CD4-positive, alpha-beta T cell (primary cell): ENCODE measurements at regions not wholly inside any gene's neighbourhood (a gene's known extent, or its start where the extent isn't known, plus 50 kb on each side); places are given as distances from the start of the nearest gene placed in this dataset.

Experiments used
- ATAC-seq: fragments of 200-7000 bp; cut with Tn5 transposase; one replicate; pipeline ENCODE4 v1.10.0; 2022; ENCODE audit warnings: mild to moderate bottlenecking; ENCODE audit not compliant: poor library complexity
- CTCF ChIA-PET: fragments of 350-600 bp; sonication (Branson Sonifier 250); formaldehyde crosslinking; loops from one replicate; lab custom pipeline; 2021; ENCODE audit warnings: antibody characterized with exemption, inconsistent platforms; lab: Charles Lee
- POLR2A ChIA-PET: fragments of 350-600 bp; sonication (Branson Sonifier 250); formaldehyde crosslinking; loops from one replicate; lab custom pipeline; 2021; ENCODE audit warnings: antibody characterized with exemption, inconsistent platforms; lab: Charles Lee
- DNase-seq, 14 experiments: peaks; one replicate each; pipeline ENCODE4 v3.0.0-alpha.2; 2013 to 2020; ENCODE audit warnings: mixed read lengths in 2 of 14
- H3K27ac ChIP-seq, 2 donors: one replicate each; pipeline versions ENCODE4 v1.5.1 to v1.7.0; 2013; ENCODE audit warnings: low read length in 2 of 2, low read depth in 1 of 2, mild to moderate bottlenecking in 1 of 2
- H3K27me3 ChIP-seq, 2 experiments: 1 replicate in 1 of 2; 2 replicates in 1 of 2; pipeline versions ENCODE4 v1.6.1 to v1.7.0; 2013; ENCODE audit warnings: low read length in 2 of 2, control low read depth in 1 of 2, mild to moderate bottlenecking in 1 of 2, moderate library complexity in 1 of 2; ENCODE audit not compliant: insufficient read depth in 2 of 2, control insufficient read depth in 1 of 2
- H3K36me3 ChIP-seq: one replicate; pipeline ENCODE4 v1.6.1; 2013; ENCODE audit warnings: low read length, control low read depth; ENCODE audit not compliant: insufficient read depth
- H3K4me1 ChIP-seq: one replicate; pipeline ENCODE4 v1.6.1; 2013; ENCODE audit warnings: low read length, control low read depth; ENCODE audit not compliant: insufficient read depth
- H3K4me3 ChIP-seq: one replicate; pipeline ENCODE4 v1.5.1; 2013; ENCODE audit warnings: mild to moderate bottlenecking, low read length, moderate library complexity
- H3K9me3 ChIP-seq, 2 experiments: 1 replicate in 1 of 2; 2 replicates in 1 of 2; pipeline versions ENCODE4 v1.6.1 to v1.7.0; 2013; ENCODE audit warnings: low read length in 2 of 2, mild to moderate bottlenecking in 2 of 2, control low read depth in 1 of 2, moderate library complexity in 1 of 2; ENCODE audit not compliant: control insufficient read depth in 1 of 2, insufficient read depth in 1 of 2
- H3K27ac Mint-ChIP-seq: one replicate; pipeline ENCODE4 v1.8.0; 2020; ENCODE audit warnings: mixed read lengths
- H3K27me3 Mint-ChIP-seq: one replicate; pipeline ENCODE4 v1.8.0; 2021; ENCODE audit warnings: mixed read lengths
- H3K36me3 Mint-ChIP-seq: one replicate; pipeline ENCODE4 v1.8.0; 2021; ENCODE audit warnings: low read depth, mixed read lengths
- H3K4me1 Mint-ChIP-seq: one replicate; pipeline ENCODE4 v1.8.0; 2021; ENCODE audit warnings: low read depth, mixed read lengths
- H3K4me3 Mint-ChIP-seq: one replicate; pipeline ENCODE4 v1.8.0; 2020; ENCODE audit warnings: mild to moderate bottlenecking, mixed read lengths
- H3K9me3 Mint-ChIP-seq: one replicate; pipeline ENCODE4 v1.8.0; 2020; ENCODE audit warnings: mixed read lengths
- intact Hi-C, 2 experiments: fragments of 100-400 bp; cut with DNase I in 1 of 2; cut with micrococcal nuclease in 1 of 2; formaldehyde crosslinking; loops; one replicate each; pipeline versions ENCODE4 v1.15.1 to v1.9.0; 2023 to 2025; cut with DNase I, micrococcal nuclease
- TF ChIP-seq, protein P1 (sequence below): fragments of 200-600 bp; IDR thresholded peaks from one replicate; pipeline ENCODE4 v1.8.0; 2022; ENCODE audit warnings: antibody characterized with exemption, mild to moderate bottlenecking

DNA sequence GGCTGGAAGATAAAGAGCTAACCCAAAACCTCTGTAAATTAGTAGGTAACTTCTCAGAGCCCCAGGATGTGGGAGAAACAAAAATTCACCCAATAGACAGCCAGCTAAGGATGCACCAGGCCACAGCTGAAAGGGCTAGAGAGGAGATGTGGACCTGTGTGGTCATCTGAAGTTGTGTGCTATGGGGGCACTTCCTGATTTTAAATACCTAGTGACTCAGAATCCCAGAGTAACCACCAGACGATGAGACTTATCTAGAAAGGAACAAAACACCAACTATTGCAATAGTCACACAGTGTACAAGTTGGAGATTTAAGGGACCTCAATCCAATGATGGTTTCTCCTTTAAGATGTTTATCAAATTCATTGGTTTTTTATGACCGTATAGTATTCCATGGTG is 408.3 kb upstream of the ANKRD30A start:
- Histone ChIP-seq H3K36me3 (no peaks in the 10 kb centered on the region), H3K4me1 (no peaks in the 10 kb centered on the region), H3K4me3 (no peak overlapping the region), H3K27me3 (no peaks in the 10 kb centered on the region), H3K27ac (no peak overlapping the region), H3K9me3 (peaks cover 0 to 16% of the 10 kb centered on the region in 2 experiments)
- no peak overlapping the region for H3K27ac Mint-ChIP-seq
- no peaks in the 10 kb centered on the region for H3K4me1 Mint-ChIP-seq
- H3K9me3 Mint-ChIP-seq, result peaks cover 8% of the 10 kb centered on the region
- ChIA-PET CTCF (no interaction called here), POLR2A (no interaction called here)
- no peak overlapping the region for H3K4me3 Mint-ChIP-seq
- ATAC-seq, result no peak
- TF ChIP-seq, protein P1, sequence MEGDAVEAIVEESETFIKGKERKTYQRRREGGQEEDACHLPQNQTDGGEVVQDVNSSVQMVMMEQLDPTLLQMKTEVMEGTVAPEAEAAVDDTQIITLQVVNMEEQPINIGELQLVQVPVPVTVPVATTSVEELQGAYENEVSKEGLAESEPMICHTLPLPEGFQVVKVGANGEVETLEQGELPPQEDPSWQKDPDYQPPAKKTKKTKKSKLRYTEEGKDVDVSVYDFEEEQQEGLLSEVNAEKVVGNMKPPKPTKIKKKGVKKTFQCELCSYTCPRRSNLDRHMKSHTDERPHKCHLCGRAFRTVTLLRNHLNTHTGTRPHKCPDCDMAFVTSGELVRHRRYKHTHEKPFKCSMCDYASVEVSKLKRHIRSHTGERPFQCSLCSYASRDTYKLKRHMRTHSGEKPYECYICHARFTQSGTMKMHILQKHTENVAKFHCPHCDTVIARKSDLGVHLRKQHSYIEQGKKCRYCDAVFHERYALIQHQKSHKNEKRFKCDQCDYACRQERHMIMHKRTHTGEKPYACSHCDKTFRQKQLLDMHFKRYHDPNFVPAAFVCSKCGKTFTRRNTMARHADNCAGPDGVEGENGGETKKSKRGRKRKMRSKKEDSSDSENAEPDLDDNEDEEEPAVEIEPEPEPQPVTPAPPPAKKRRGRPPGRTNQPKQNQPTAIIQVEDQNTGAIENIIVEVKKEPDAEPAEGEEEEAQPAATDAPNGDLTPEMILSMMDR, result no peak
- H3K27me3 Mint-ChIP-seq, result no peaks in the 10 kb centered on the region
- intact Hi-C loops, result no loop called here
- DNase-seq, result no peak
- no peaks in the 10 kb centered on the region for H3K36me3 Mint-ChIP-seq

GRCh38 chr10:36716291-36716690 is 409.1 kb upstream of the ANKRD30A start:
- CTCF ChIA-PET, result no interaction called here
- POLR2A ChIA-PET, result no interaction called here

DNA sequence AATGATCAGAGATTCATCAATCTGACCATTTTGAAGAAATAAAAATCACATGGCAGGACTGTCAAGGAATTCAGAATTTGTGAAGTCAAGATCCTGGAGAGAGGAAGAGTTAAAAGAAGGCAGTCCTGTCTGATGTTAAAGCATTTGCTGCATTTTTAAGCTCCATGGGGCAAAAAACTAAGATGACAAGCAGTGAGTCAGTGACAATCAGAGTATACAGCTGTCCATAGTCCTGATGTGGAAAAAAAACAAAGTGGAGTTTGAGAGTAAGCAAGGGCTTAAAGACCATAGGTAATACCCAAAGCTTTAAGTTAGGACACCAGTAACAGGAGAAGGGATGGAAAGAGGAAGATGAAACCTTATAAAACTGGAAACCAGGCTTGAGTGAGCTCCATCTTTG is 412.7 kb upstream of the ANKRD30A start:
- H3K36me3 Mint-ChIP-seq, result no peaks in the 10 kb centered on the region
- ATAC-seq (no peak), DNase-seq (no peak)
- TF ChIP-seq, protein P1, result no peak
- no peak overlapping the region for H3K4me3 Mint-ChIP-seq
- no peaks in the 10 kb centered on the region for H3K4me1 ChIP-seq
- intact Hi-C loops, result no loop called here
- CTCF ChIA-PET, result no interaction called here
- no peaks in the 10 kb centered on the region for H3K27me3 Mint-ChIP-seq
- H3K27ac ChIP-seq, result no peak overlapping the region
- H3K36me3 ChIP-seq, result no peaks in the 10 kb centered on the region
- no peaks in the 10 kb centered on the region for H3K9me3 Mint-ChIP-seq
- H3K9me3 ChIP-seq, result peaks cover 0 to 11% of the 10 kb centered on the region in 2 experiments
- H3K4me1 Mint-ChIP-seq, result no peaks in the 10 kb centered on the region
- no peaks in the 10 kb centered on the region for H3K27me3 ChIP-seq
- H3K27ac Mint-ChIP-seq, result no peak overlapping the region
- POLR2A ChIA-PET, result no interaction called here
- H3K4me3 ChIP-seq, result no peak overlapping the region

More at GRCh38 chr10:36716291-36716690, 409.1 kb upstream of the ANKRD30A start:
- ATAC-seq (no peak), DNase-seq (no peak)
- Mint-ChIP-seq H3K4me3 (no peak overlapping the region), H3K36me3 (no peaks in the 10 kb centered on the region), H3K9me3 (peaks cover 6% of the 10 kb centered on the region), H3K27ac (no peak overlapping the region), H3K4me1 (no peaks in the 10 kb centered on the region), H3K27me3 (no peaks in the 10 kb centered on the region)
- TF ChIP-seq, protein P1, result no peak
- intact Hi-C loops, result no loop called here
- H3K27me3 ChIP-seq, result no peaks in the 10 kb centered on the region
- no peak overlapping the region for H3K4me3 ChIP-seq
- H3K36me3 ChIP-seq, result no peaks in the 10 kb centered on the region
- H3K9me3 ChIP-seq, result peaks cover 0 to 16% of the 10 kb centered on the region in 2 experiments
- no peak overlapping the region for H3K27ac ChIP-seq
- no peaks in the 10 kb centered on the region for H3K4me1 ChIP-seq
